NCI-H2227 treated with DMSO at 0.1 percent for 48 hours (cell line): ENCODE measurements at regions not wholly inside any gene's neighbourhood (a gene's known extent, or its start where the extent isn't known, plus 50 kb on each side); places are given as distances from the start of the nearest gene placed in this dataset.

ENCODE experiments used
- DNase-seq: peaks from one replicate; lab custom pipeline; 2025; lab: John Stamatoyannopoulos, UW

GRCh38 chr15:31473385-31474058 is 146.9 kb downstream of the KLF13 start:
- no peak for DNase-seq

- DNase-seq: no peak
Measured at GRCh38 chr15:31474059-31474868, 147.6 kb downstream of the KLF13 start.

- no peak for DNase-seq
Measured at GRCh38 chr15:31476236-31476810, 149.7 kb downstream of the KLF13 start.

- no peak for DNase-seq
Measured at GRCh38 chr15:31476866-31477265, 150.2 kb downstream of the KLF13 start.

DNA sequence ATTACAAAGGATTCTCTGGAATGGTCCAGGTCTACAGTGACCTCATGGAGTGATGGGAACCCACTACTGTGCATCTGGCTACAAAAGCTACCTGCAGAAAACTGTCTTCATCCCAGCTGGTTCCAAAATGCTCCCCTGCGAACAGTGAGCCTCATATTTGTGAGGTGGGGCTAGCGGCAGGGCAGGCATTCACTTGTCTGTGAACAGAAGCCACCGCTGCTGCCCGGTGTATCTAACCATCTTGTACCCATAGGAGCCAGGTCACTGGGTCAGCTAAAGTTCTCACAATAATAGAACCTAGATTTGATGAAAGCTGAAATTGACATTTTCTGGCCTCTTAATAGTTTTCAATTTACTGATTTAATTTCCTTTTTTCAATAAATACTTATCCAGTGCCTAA is 150.7 kb downstream of the KLF13 start:
- DNase-seq: no peak

DNA sequence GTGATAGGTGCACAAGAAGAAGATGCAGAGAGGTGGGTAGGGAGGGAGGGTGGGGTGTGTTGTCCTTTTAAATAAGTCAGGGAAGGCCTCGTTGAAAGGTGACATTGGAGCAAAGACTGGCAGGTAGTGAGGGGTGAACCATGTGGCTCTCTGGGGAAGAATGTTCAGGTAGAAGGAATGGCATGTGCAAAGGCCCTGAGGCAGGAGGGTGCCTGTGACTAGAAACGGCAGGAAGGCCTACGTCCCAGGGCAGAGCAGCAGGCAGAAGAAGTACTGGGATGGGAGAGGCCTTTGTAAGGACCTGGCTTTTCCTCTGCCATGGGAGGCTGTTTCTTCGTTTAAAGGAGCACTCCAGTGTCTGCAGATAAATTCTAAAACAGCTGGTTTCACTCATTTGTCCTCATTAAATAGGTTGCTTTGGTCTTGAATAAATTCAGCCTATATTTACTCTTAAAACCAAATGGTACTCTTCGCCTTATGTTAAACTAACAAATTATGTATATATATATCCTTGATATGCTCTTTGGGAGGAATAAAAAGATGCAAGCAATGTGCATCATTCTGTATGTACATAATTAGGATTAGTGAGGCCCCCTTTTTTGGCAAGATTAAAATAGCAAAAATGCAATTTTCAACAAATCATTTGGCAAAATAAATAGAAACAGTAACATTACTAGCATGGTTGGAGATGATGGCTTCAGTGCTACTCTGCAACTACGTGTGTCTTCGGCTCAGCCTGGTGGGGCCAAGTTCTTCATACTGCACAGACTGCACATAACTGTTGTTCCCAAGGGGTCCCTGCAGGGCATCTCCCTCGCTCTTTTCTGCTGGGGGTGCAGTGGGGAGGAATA is 151.4 kb downstream of the KLF13 start:
- DNase-seq: no peak

- no peak for DNase-seq
Measured at GRCh38 chr15:31478702-31479221, 152.1 kb downstream of the KLF13 start.

DNA sequence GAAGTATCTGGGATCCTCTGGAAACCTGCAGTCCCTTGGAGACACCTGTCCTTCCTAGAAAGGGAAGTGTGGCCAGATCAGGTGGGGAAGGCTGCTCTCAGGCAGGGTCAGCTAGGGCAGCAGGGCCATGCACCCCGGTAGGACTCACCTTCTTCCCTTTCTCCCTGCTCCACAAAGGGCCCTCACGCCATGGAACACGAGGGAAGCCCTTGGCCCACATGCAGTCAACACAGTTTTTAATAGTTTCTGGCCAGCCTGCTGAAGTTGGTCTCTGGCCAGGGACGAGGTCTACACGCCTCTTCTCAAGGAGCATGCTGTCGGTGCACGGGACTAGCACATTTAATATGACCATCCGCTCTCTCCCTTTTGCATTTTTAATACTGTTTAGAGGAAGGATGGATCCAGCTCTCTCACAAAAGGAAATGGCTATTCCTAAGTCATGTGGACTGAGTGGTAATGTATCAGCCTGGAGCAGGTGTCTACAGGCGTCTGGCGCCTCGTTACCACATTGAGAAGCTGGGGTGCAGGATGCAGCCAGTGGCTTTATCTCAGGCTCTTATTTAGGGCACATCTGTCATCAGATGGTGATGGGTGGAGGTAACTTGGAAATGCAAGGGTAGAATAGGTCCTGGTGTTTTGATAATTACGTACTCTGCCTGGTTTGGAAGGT is 153.9 kb downstream of the KLF13 start:
- DNase-seq: no peak

DNA sequence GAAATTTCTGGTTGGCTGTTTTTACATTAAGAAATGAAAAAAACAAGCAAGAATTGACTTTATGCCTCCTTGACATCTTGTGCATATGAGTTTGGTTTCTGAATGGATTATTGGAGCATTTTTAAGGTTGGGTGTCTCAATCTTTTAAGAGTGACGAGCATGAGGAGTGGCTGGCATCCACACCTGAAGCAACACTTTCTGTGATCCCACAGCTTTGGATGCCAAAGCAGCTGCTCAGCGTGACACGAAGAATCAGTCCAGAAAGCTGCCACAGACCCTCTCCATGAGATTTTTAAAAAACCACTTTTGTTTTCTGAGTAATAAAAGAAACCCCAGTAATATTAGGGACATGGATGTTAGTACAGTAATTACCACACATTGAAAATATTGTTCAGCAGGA is 154.5 kb downstream of the KLF13 start:
- no peak for DNase-seq

GRCh38 chr15:31482122-31482922 is 155.7 kb downstream of the KLF13 start:
- no peak for DNase-seq

DNA sequence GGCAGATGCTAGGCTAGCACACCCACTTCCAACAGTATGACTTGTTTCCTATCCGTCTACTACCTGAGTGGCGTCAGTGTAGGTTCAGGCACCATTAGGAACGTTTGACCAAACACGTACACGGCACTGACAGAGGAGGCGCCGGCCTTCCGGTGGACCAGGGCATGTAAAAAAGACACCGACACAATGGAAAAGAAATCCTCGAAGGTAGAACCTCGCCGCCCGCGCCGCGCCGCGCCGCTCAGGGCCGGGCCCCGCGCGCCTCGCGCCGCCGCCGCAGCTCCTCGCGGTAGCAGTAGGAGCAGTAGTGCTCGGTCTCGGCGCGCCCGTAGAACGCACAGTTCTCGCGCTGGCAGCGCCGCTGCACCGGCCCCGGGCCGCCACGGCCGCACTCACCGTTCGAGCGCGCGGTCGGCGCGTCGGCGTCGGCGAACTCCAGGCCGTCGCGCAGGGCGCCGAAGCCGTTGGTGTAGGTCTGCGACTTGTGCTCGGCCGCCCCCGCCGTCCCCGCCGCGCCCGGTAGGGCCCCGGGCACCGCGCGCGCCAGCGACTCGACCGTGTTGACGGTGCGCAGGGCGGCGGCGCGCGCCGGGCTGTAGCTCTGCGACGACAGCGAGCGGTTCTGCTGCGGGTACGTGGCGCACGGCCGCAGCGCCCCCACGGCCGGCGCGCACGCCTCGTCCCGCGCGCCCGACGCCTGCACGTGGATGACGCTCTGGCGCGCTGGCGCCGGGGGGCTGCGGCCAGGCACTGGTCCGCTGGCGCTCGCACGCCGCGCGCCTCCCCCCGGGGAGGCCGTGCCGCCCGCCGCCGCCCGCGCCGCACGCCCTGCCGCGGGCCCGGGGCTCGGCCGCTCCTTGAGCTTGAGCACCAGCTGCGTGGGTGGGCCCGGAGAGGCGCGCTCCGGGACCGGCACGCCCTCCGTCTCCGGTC is 156.7 kb downstream of the KLF13 start:
- DNase-seq: no peak

GRCh38 chr15:31483986-31484951 is 157.6 kb downstream of the KLF13 start:
- no peak for DNase-seq

- no peak for DNase-seq
Measured at GRCh38 chr15:31484986-31485385, 158.4 kb downstream of the KLF13 start.

GRCh38 chr15:31485431-31485830 is 158.8 kb downstream of the KLF13 start:
- no peak for DNase-seq

DNA sequence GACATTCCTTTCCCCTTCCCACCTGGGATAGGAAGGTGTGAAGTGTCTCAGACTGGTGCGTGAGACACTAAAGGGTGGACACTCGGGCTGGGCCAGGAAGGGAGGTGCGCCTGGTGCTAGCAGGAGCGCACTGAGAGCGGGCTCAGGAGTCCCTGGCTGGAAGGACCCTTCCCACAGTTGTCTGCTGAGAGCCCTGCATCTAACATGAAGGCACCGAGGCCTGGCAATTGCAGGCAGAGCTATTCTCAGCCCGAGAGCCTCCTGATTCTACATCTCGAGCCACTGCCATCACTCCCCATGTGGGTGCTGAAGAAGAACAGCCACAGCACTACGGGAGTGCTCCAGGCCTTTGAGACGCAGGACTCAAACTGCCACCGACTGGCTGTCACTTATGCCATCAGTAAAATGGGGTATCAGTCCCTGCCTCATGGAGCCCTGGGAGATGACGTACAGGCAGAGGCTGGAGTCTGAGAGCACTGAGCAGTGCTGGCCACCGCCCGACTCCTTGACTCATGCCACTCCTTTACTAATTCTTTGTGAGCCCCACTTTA is 159.4 kb downstream of the KLF13 start:
- DNase-seq: no peak

DNA sequence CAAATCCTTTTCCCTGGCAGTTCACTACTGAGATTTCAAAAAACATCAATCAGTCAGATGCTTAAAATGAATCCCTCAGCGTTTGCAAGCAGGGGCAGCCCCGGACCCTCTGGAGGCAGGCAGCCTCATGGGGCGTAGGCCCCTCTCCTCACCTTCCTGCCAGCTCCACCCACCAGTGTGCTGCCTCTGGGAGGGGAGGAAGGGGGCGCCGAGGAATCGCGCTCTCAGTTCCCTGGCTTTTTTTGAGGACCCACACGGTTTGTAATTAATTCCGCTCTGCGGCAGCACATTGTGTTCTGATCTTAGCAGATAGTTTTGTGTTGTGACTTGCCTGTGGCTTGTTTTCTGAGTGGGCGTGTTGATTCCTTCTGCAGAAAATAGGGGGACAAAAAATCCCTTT is 159.9 kb downstream of the KLF13 start:
- no peak for DNase-seq

- no peak for DNase-seq
Measured at GRCh38 chr15:31486906-31487695, 160.5 kb downstream of the KLF13 start.
